Prostate gland (tissue), 2 donors: ENCODE measurements at regions not wholly inside any gene's neighbourhood (a gene's known extent, or its start where the extent isn't known, plus 50 kb on each side); places are given as distances from the start of the nearest gene placed in this dataset.

Source experiments
- CTCF ChIP-seq, 4 experiments: fragments of 200-600 bp in 2 of 4; fragments of 450-650 bp in 2 of 4; sonication (generic) in 2 of 4; IDR thresholded peaks; 1 replicate in 3 of 4; 2 replicates in 1 of 4; pipeline ENCODE4 v1.5.1; 2016 to 2019; ENCODE audit warnings: antibody characterized with exemption in 4 of 4, mild to moderate bottlenecking in 2 of 4, moderate library complexity in 2 of 4
- POLR2A ChIP-seq: fragments of 450-650 bp; IDR thresholded peaks from one replicate; pipeline ENCODE4 v1.6.1; 2016; ENCODE audit warnings: antibody characterized with exemption, mild to moderate bottlenecking
- POLR2AphosphoS5 ChIP-seq: sonication (generic); formaldehyde crosslinking; IDR thresholded peaks from one replicate; pipeline ENCODE4 v1.6.1; 2017; ENCODE audit warnings: antibody characterized with exemption

GRCh38 chr14:106417224-106418049 is 891.1 kb downstream of the TMEM121 start:
- TF ChIP-seq CTCF (IDR thresholded peaks at IDR 0.05) (peak in 1 of 4 experiments; percentile 23), POLR2A (no peak), POLR2AphosphoS5 (no peak)
